B cell (primary cell): ENCODE measurements at regions not wholly inside any gene's neighbourhood (a gene's known extent, or its start where the extent isn't known, plus 50 kb on each side); places are given as distances from the start of the nearest gene placed in this dataset.

Source experiments
- CTCF ChIP-seq: fragments of 200-600 bp; IDR thresholded peaks from one replicate; pipeline ENCODE4 v1.8.0; 2022; ENCODE audit warnings: antibody characterized with exemption, mild to moderate bottlenecking
- EZH2 ChIP-seq: IDR thresholded peaks from 2 replicates; pipeline ENCODE4 v1.6.1; 2012; ENCODE audit warnings: borderline replicate concordance, low read depth, mild to moderate bottlenecking, moderate library complexity, low read length; ENCODE audit not compliant: insufficient read depth, poor library complexity, severe bottlenecking

- TF ChIP-seq CTCF = no peak
- no peak for TF ChIP-seq EZH2
These were observed 272.8 kb upstream of the EPHA5 start for GRCh38 chr4:65943076-65943475.
